ENCODE measurements at regions not wholly inside any gene's neighbourhood (a gene's known extent, or its start where the extent isn't known, plus 50 kb on each side); places are given as distances from the start of the nearest gene placed in this dataset.

- H3K9me3 ChIP-seq (ENCODE audit: low read depth, low read length, poor library complexity, severe bottlenecking), result no peaks in the 10 kb centered on the region
- POLR2A ChIA-PET (ENCODE audit: low non-redundant PET), result no interaction called here
- no peak overlapping the region for H3K27ac ChIP-seq (ENCODE audit: low read depth, low read length, poor library complexity, severe bottlenecking)
- CTCF ChIA-PET, result no interaction called here
- H3K27me3 ChIP-seq (replicated peaks; ENCODE audit: insufficient read depth, low read depth, low read length, poor library complexity), result no peaks in the 10 kb centered on the region
- H3K4me3 ChIP-seq (ENCODE audit: low read depth, low read length, poor library complexity, severe bottlenecking), result no peak overlapping the region
- no peaks in the 10 kb centered on the region for H3K4me1 ChIP-seq (ENCODE audit: insufficient read depth, low read length, poor library complexity, severe bottlenecking)
- intact Hi-C loops (cut with micrococcal nuclease; ENCODE audit: unreplicated experiment), result no loop called here
- DNase-seq (ENCODE audit: low spot score), result no peak
- no TSS peak for BruUV-seq (replicated peaks)
- H3K36me3 ChIP-seq (ENCODE audit: insufficient read depth, low read length, poor library complexity, severe bottlenecking), result no peaks in the 10 kb centered on the region
- TF ChIP-seq EZH2 (IDR thresholded peaks at IDR 0.05; ENCODE audit: borderline replicate concordance, low read depth, low read length, poor library complexity, severe bottlenecking) (no peak), CTCF (conservative IDR thresholded peaks at IDR 0.05; ENCODE audit: low read depth, low read length) (no peak)
These were observed 210.8 kb upstream of the NR2F2 start for GRCh38 chr15:96119734-96120133.

GRCh38 chr15:96121086-96121920 lies 209.2 kb upstream of the NR2F2 start:
- no peak for DNase-seq (ENCODE audit: low spot score)
- Histone ChIP-seq H3K4me3 (ENCODE audit: low read depth, low read length, poor library complexity, severe bottlenecking) (no peak overlapping the region), H3K4me1 (ENCODE audit: insufficient read depth, low read length, poor library complexity, severe bottlenecking) (no peaks in the 10 kb centered on the region), H3K36me3 (ENCODE audit: insufficient read depth, low read length, poor library complexity, severe bottlenecking) (no peaks in the 10 kb centered on the region), H3K27ac (ENCODE audit: low read depth, low read length, poor library complexity, severe bottlenecking) (no peak overlapping the region), H3K27me3 (replicated peaks; ENCODE audit: insufficient read depth, low read depth, low read length, poor library complexity) (no peaks in the 10 kb centered on the region), H3K9me3 (ENCODE audit: low read depth, low read length, poor library complexity, severe bottlenecking) (no peaks in the 10 kb centered on the region)
- BruUV-seq (replicated peaks), result no TSS peak
- TF ChIP-seq CTCF (conservative IDR thresholded peaks at IDR 0.05; ENCODE audit: low read depth, low read length) (no peak), EZH2 (IDR thresholded peaks at IDR 0.05; ENCODE audit: borderline replicate concordance, low read depth, low read length, poor library complexity, severe bottlenecking) (no peak)
- ChIA-PET POLR2A (ENCODE audit: low non-redundant PET) (no interaction called here), CTCF (no interaction called here)
- intact Hi-C loops (cut with micrococcal nuclease; ENCODE audit: unreplicated experiment), result no loop called here

- intact Hi-C loops (cut with micrococcal nuclease; ENCODE audit: unreplicated experiment), result no loop called here
- no peaks in the 10 kb centered on the region for H3K27me3 ChIP-seq (replicated peaks; ENCODE audit: insufficient read depth, low read depth, low read length, poor library complexity)
- DNase-seq (ENCODE audit: low spot score), result no peak
- H3K4me1 ChIP-seq (ENCODE audit: insufficient read depth, low read length, poor library complexity, severe bottlenecking), result no peaks in the 10 kb centered on the region
- H3K9me3 ChIP-seq (ENCODE audit: low read depth, low read length, poor library complexity, severe bottlenecking), result no peaks in the 10 kb centered on the region
- H3K4me3 ChIP-seq (ENCODE audit: low read depth, low read length, poor library complexity, severe bottlenecking), result no peak overlapping the region
- no peaks in the 10 kb centered on the region for H3K36me3 ChIP-seq (ENCODE audit: insufficient read depth, low read length, poor library complexity, severe bottlenecking)
- H3K27ac ChIP-seq (ENCODE audit: low read depth, low read length, poor library complexity, severe bottlenecking), result no peak overlapping the region
- no TSS peak for BruUV-seq (replicated peaks)
- TF ChIP-seq EZH2 (IDR thresholded peaks at IDR 0.05; ENCODE audit: borderline replicate concordance, low read depth, low read length, poor library complexity, severe bottlenecking), result no peak
- no peak for TF ChIP-seq CTCF (conservative IDR thresholded peaks at IDR 0.05; ENCODE audit: low read depth, low read length)
- CTCF ChIA-PET, result no interaction called here
- POLR2A ChIA-PET (ENCODE audit: low non-redundant PET), result no interaction called here
These were observed 208.1 kb upstream of the NR2F2 start for GRCh38 chr15:96122077-96123027.
